DOHH2 (cell line): ENCODE measurements at regions not wholly inside any gene's neighbourhood (a gene's known extent, or its start where the extent isn't known, plus 50 kb on each side); places are given as distances from the start of the nearest gene placed in this dataset.

Source experiments
- EZH2phosphoT487 ChIP-seq: fragments of 200-600 bp; sonication (generic); IDR thresholded peaks from 2 replicates; pipeline ENCODE4 v1.6.1; 2017; ENCODE audit warnings: borderline replicate concordance, mild to moderate bottlenecking, antibody characterized with exemption, low read length, moderate library complexity, mixed read lengths
- TF ChIP-seq, protein P1 (sequence below): fragments of 200-600 bp; sonication (generic); IDR thresholded peaks from one replicate; pipeline ENCODE4 v1.5.1; 2014; ENCODE audit warnings: antibody characterized with exemption, mild to moderate bottlenecking, low read depth, low read length; ENCODE audit not compliant: poor library complexity, severe bottlenecking

DNA sequence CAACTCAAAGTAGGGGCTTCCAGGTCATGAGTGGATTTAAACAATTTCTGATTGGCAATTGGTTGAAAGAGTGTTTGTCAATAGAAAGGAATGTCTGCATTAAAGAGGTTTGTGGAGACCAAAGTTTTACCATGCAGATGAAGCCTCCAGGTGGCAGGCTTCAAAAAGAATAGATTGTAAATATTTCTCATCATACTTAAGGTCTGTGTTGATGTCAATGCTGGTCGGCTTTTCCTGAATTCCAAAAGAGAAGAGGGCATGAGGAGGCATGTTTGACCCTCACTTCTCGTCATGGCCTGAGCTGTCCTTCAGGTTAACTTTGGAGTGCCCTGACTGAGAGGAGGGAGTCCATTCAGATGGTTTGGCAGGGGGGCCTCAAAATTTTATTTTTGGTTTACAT, 125.4 kb upstream of the RFC3 start:
- TF ChIP-seq, protein P1, sequence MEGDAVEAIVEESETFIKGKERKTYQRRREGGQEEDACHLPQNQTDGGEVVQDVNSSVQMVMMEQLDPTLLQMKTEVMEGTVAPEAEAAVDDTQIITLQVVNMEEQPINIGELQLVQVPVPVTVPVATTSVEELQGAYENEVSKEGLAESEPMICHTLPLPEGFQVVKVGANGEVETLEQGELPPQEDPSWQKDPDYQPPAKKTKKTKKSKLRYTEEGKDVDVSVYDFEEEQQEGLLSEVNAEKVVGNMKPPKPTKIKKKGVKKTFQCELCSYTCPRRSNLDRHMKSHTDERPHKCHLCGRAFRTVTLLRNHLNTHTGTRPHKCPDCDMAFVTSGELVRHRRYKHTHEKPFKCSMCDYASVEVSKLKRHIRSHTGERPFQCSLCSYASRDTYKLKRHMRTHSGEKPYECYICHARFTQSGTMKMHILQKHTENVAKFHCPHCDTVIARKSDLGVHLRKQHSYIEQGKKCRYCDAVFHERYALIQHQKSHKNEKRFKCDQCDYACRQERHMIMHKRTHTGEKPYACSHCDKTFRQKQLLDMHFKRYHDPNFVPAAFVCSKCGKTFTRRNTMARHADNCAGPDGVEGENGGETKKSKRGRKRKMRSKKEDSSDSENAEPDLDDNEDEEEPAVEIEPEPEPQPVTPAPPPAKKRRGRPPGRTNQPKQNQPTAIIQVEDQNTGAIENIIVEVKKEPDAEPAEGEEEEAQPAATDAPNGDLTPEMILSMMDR: no peak
- no peak for TF ChIP-seq EZH2phosphoT487
